Gastroesophageal sphincter (tissue), 4 donors: ENCODE measurements at regions not wholly inside any gene's neighbourhood (a gene's known extent, or its start where the extent isn't known, plus 50 kb on each side); places are given as distances from the start of the nearest gene placed in this dataset.

Experiments used
- ATAC-seq: fragments of 150-250 bp; one replicate; pipeline ENCODE4 v1.9.1; 2016; ENCODE audit warnings: mild to moderate bottlenecking, moderate library complexity
- H3K27ac ChIP-seq, 4 donors: fragments of 200-600 bp; sonication (generic) in 3 of 4; 1 replicate in 3 of 4; 2 replicates in 1 of 4; pipeline ENCODE4 v1.5.1; 2016 to 2019
- H3K27me3 ChIP-seq: fragments of 200-600 bp; sonication (generic); one replicate; pipeline ENCODE4 v1.5.1; 2019
- H3K36me3 ChIP-seq, 2 donors: fragments of 200-600 bp; sonication (generic); one replicate each; pipeline ENCODE4 v1.5.1; 2019; ENCODE audit warnings: control low read depth in 1 of 2
- H3K4me1 ChIP-seq, 3 donors: fragments of 200-600 bp; sonication (generic); 1 replicate in 2 of 3; 2 replicates in 1 of 3; pipeline ENCODE4 v1.5.1; 2016 to 2019; ENCODE audit warnings: control low read depth in 2 of 3
- H3K4me3 ChIP-seq, 2 donors: fragments of 200-600 bp; sonication (generic); one replicate each; pipeline ENCODE4 v1.5.1; 2019; ENCODE audit warnings: mild to moderate bottlenecking in 1 of 2, moderate library complexity in 1 of 2
- H3K9me3 ChIP-seq, 3 donors: fragments of 200-600 bp; sonication (generic); one replicate each; pipeline ENCODE4 v1.5.1; 2017 to 2019; ENCODE audit warnings: control low read depth in 2 of 3
- CTCF ChIP-seq, 4 experiments: fragments of 200-600 bp in 2 of 4; fragments of 450-650 bp in 2 of 4; sonication (generic) in 1 of 4; IDR thresholded peaks; one replicate each; pipeline ENCODE4 v1.5.1; 2017 to 2019; ENCODE audit warnings: antibody characterized with exemption in 4 of 4, mild to moderate bottlenecking in 2 of 4, moderate library complexity in 2 of 4
- EP300 ChIP-seq: sonication (generic); formaldehyde crosslinking; IDR thresholded peaks from one replicate; pipeline ENCODE4 v1.6.1; 2017; ENCODE audit warnings: antibody characterized with exemption, mild to moderate bottlenecking
- POLR2A ChIP-seq, 2 donors: fragments of 450-650 bp; IDR thresholded peaks; one replicate each; pipeline ENCODE4 v1.6.1; 2017; ENCODE audit warnings: antibody characterized with exemption in 2 of 2, mild to moderate bottlenecking in 2 of 2, moderate library complexity in 1 of 2
- POLR2AphosphoS5 ChIP-seq: sonication (generic); formaldehyde crosslinking; IDR thresholded peaks from one replicate; pipeline ENCODE4 v1.6.1; 2017; ENCODE audit warnings: antibody characterized with exemption
- WGBS, 2 donors: methylation state at CpG; one replicate each; pipeline ENCODE4 v1.1.5; 2018; ENCODE audit warnings: low coverage in 1 of 2; 5-methylcytosine and 5-hydroxymethylcytosine counted together

GRCh38 chr21:33152732-33153130 is 77.0 kb upstream of the IFNAR2 start:
- TF ChIP-seq POLR2AphosphoS5 = no peak
- no peak for TF ChIP-seq EP300
- TF ChIP-seq POLR2A (IDR thresholded peaks at IDR 0.05) = no peak
- no peak for TF ChIP-seq CTCF (IDR thresholded peaks at IDR 0.05)

GRCh38 chr21:33155005-33155404 is 74.7 kb upstream of the IFNAR2 start:
- Histone ChIP-seq H3K4me1 (no peaks in the 10 kb centered on the region), H3K27ac (no peak overlapping the region), H3K9me3 (peaks cover 0 to 18% (median 0%) of the 10 kb centered on the region in 3 donors), H3K36me3 (no peaks in the 10 kb centered on the region), H3K4me3 (no peak overlapping the region), H3K27me3 (peaks cover 87% of the 10 kb centered on the region)
- ATAC-seq = no peak
- whole genome bisulfite sequencing, 2 donors = 63 to 79% methylated on average over 1 of the region's 1 CpG
- TF ChIP-seq EP300 = no peak
- no peak for TF ChIP-seq POLR2A (IDR thresholded peaks at IDR 0.05)
- TF ChIP-seq POLR2AphosphoS5 = no peak
- no peak for TF ChIP-seq CTCF (IDR thresholded peaks at IDR 0.05)

More at GRCh38 chr21:33152732-33153130, 77.0 kb upstream of the IFNAR2 start:
- WGBS, 2 donors = 83 to 100% methylated on average over 1 to 4 of the region's 13 CpGs
- ATAC-seq = no peak
- Histone ChIP-seq H3K36me3 (no peaks in the 10 kb centered on the region), H3K27ac (no peak overlapping the region), H3K27me3 (peaks cover 87% of the 10 kb centered on the region), H3K4me3 (no peak overlapping the region), H3K4me1 (no peaks in the 10 kb centered on the region), H3K9me3 (peaks cover 0 to 2% (median 0%) of the 10 kb centered on the region in 3 donors)

- peaks cover 0 to 18% (median 0%) of the 10 kb centered on the region in 3 donors for H3K9me3 ChIP-seq
- no peaks in the 10 kb centered on the region for H3K4me1 ChIP-seq
- no peak overlapping the region for H3K27ac ChIP-seq
- H3K4me3 ChIP-seq = no peak overlapping the region
- 42 to 48% methylated on average over 6 of the region's 6 CpGs for WGBS, 2 donors
- H3K36me3 ChIP-seq = no peaks in the 10 kb centered on the region
- ATAC-seq = no peak
- TF ChIP-seq POLR2AphosphoS5 (no peak), POLR2A (IDR thresholded peaks at IDR 0.05) (no peak), CTCF (IDR thresholded peaks at IDR 0.05) (no peak), EP300 (no peak)
- H3K27me3 ChIP-seq = peaks cover 85% of the 10 kb centered on the region
These were observed 74.3 kb upstream of the IFNAR2 start for GRCh38 chr21:33155422-33155821.

- Histone ChIP-seq H3K4me3 (no peak overlapping the region), H3K9me3 (peaks cover 0 to 18% (median 0%) of the 10 kb centered on the region in 3 donors), H3K27me3 (peaks cover 66% of the 10 kb centered on the region), H3K27ac (no peak overlapping the region), H3K4me1 (no peaks in the 10 kb centered on the region), H3K36me3 (no peaks in the 10 kb centered on the region)
- ATAC-seq = no peak
- no peak for TF ChIP-seq POLR2A (IDR thresholded peaks at IDR 0.05)
- 0 to 4% methylated on average over 2 to 3 of the region's 3 CpGs for WGBS, 2 donors
These were observed 72.4 kb upstream of the IFNAR2 start for GRCh38 chr21:33157303-33157702.

- TF ChIP-seq CTCF (IDR thresholded peaks at IDR 0.05) (no peak), POLR2AphosphoS5 (no peak), POLR2A (IDR thresholded peaks at IDR 0.05) (no peak), EP300 (no peak)
- no peaks in the 10 kb centered on the region for H3K4me1 ChIP-seq
- ATAC-seq = no peak
- peaks cover 0 to 18% (median 0%) of the 10 kb centered on the region in 3 donors for H3K9me3 ChIP-seq
- no peaks in the 10 kb centered on the region for H3K36me3 ChIP-seq
- H3K27ac ChIP-seq = no peak overlapping the region
- H3K27me3 ChIP-seq = peaks cover 59% of the 10 kb centered on the region
- H3K4me3 ChIP-seq = no peak overlapping the region
- 75% methylated on average over 1 of the region's 1 CpG; no CpG with 5 or more reads in 1 of the 2 donors for WGBS, 2 donors
These were observed 71.1 kb upstream of the IFNAR2 start for GRCh38 chr21:33158654-33159053.
